UCSD-AML1 (cell line): ENCODE measurements at regions not wholly inside any gene's neighbourhood (a gene's known extent, or its start where the extent isn't known, plus 50 kb on each side); places are given as distances from the start of the nearest gene placed in this dataset.
"Not testable (repeated sequence)": the region's sequence is repeated elsewhere in the genome, so short reads cannot be mapped to it uniquely, and the experiment has no call there.

Source experiments
- DNase-seq: peaks from one replicate; lab custom pipeline; 2025; ENCODE audit not compliant: unreplicated experiment; lab: John Stamatoyannopoulos, UW

GRCh38 chr1:29577512-29577911 lies 341.2 kb downstream of the PTPRU start:
- DNase-seq: no peak

GRCh38 chr1:29576510-29576909 lies 340.2 kb downstream of the PTPRU start:
- no peak for DNase-seq

GRCh38 chr1:29575826-29576225 lies 339.5 kb downstream of the PTPRU start:
- no peak for DNase-seq

- no peak for DNase-seq
Observed at GRCh38 chr1:29575277-29575676, 339.0 kb downstream of the PTPRU start.

GRCh38 chr1:29574871-29575270 lies 338.5 kb downstream of the PTPRU start:
- DNase-seq: no peak

- no peak for DNase-seq
Observed at GRCh38 chr1:29569971-29570634, 333.8 kb downstream of the PTPRU start.

GRCh38 chr1:29567257-29567656 lies 330.9 kb downstream of the PTPRU start:
- no peak for DNase-seq

- DNase-seq: no peak
Observed at GRCh38 chr1:29565490-29565889, 329.2 kb downstream of the PTPRU start.

GRCh38 chr1:29563571-29563970 lies 327.2 kb downstream of the PTPRU start:
- DNase-seq: no peak

- DNase-seq: no peak
Observed at GRCh38 chr1:29563092-29563491, 326.8 kb downstream of the PTPRU start.

GRCh38 chr1:29559056-29559455 lies 322.7 kb downstream of the PTPRU start:
- no peak for DNase-seq

- no peak for DNase-seq
Observed at GRCh38 chr1:29557701-29558600, 321.6 kb downstream of the PTPRU start.

GRCh38 chr1:29557066-29557465 lies 320.7 kb downstream of the PTPRU start:
- no peak for DNase-seq

- no peak for DNase-seq
Observed at GRCh38 chr1:29556657-29557056, 320.3 kb downstream of the PTPRU start.

- DNase-seq: no peak
Observed at GRCh38 chr1:29555043-29555620, 318.8 kb downstream of the PTPRU start.

- no peak for DNase-seq
Observed at GRCh38 chr1:29554208-29554778, 318.0 kb downstream of the PTPRU start.

GRCh38 chr1:29551123-29551936 lies 315.0 kb downstream of the PTPRU start:
- DNase-seq: no peak

- DNase-seq: no peak
Observed at GRCh38 chr1:29550119-29550841, 314.0 kb downstream of the PTPRU start.

- not testable (repeated sequence) for DNase-seq
Observed at GRCh38 chr1:29549728-29550118, 313.4 kb downstream of the PTPRU start.

- no peak for DNase-seq
Observed at GRCh38 chr1:29549001-29549400, 312.7 kb downstream of the PTPRU start.
